ENCODE measurements at regions not wholly inside any gene's neighbourhood (a gene's known extent, or its start where the extent isn't known, plus 50 kb on each side); places are given as distances from the start of the nearest gene placed in this dataset.

DNA sequence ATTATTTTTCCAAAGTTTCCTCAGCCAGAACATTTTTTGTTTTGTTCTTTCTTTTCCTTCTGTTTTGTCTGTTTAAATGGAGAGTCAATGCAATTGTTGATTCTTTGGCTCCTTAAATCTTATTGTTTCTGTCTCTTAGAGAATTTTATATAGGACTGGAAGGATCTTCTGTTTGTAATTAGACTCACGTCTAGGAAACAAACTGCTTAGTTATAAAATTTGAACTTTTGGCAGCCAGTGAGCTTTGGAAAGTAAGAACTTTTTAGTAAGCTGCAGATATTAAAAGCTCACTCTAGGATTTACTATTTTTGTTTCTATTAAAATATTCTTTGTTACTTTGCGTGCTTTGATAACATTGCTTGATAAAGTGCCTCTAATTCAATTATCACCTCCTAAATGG lies 109.8 kb upstream of the HNRNPU start:
- no peak for DNase-seq (ENCODE audit: low read depth in 2 of 2, low spot score in 1 of 2)

DNA sequence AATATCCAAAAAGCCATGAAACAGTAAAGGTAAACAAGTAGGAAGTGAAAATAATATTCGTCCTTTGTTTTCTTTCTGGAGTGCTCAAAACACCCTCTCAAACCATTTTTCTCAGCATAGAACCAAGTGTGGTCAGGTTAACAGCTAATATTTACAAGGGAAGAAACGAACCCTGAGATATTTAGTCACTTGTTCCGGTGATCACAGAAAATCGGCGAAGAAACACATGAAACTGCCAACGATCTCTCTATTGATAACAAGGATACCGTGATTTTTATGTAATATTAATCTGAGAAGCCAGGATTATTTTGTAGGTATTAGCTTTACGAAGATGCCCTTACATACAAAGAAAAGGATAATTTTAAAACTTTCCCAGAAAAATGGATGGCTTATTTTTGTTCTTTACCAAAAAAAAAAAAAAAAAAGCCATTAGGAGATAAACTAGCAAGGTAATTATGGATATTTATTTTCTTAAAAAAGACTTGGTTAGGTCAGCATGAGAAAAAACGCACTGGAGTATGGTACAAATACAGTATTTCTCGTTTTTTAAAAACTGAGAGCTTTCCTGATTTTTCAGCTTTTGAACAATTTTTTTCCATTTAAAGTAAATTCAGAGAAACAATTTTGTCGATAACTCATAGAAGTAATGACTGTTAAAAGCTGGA lies 107.3 kb upstream of the HNRNPU start:
- DNase-seq (ENCODE audit: low read depth in 2 of 2, low spot score in 1 of 2): no peak

DNA sequence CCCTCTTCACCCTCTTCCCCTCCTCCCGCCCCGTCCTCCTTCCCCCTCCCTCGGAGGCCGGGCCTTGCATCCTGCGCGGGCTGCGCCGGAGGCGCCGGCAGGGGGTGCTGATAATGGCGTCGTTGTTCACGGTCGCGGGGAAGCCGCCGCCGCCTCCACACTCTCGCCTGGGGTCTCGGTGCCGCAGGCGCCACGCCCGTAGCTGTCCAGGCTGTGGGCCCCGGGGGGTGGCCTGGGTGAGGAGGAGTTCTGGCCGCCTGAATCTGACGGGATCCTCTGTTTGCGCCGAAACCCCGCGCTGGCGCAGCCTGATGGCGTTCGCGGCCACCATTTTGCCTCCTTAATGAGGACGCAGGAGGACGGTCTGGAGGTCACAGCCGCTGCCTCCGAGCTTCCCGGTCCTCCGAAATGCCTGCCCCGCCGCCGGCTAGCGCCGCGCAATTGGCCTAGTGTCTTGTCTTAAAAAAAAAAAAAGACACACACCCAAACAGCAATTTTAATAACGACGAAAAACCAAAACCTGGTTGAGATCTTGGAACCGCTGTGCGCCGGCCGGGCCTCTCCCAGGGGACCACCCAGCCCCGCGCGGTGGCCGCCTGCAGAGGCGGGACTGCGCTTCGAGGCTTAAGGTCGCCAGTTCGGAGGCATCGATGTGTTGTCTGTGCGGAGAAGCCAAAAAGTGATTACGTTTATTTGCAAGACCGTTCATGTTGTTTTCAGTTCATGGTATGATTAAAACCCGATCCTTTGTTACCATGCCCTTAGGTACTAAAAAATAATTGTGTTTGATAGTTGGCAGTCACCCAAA lies 106.6 kb upstream of the HNRNPU start:
- peak; percentile 83 to 85 for DNase-seq (ENCODE audit: low read depth in 2 of 2, low spot score in 1 of 2)

DNA sequence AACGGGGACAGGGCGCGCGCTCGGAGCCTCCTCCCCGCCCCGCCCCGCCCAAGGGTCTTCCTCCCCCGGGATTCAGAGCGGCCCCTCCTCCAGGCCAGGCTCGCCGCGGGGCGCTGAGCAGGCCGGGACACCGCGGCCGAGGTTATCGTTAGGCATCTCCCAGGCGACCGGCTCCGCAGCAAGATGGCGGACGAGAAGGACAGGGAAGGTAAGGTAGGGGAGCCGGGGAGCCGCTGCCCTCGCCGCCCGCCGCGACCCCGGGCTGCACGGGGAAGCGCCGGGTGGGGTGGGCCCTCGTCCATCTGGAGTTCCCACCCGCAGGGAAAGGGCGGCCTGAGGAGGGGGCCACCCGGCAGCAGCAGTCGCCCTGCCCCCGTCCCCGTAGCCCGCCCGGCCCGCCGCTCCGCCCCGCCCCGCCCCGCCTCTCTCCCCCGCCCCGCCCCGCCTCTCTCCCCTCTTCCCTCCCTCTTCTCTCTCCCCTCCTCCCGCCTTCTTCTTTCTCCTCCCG lies 105.9 kb upstream of the HNRNPU start:
- peak in 1 of 2 donors; percentile 48 for DNase-seq (ENCODE audit: low read depth in 2 of 2, low spot score in 1 of 2)

DNA sequence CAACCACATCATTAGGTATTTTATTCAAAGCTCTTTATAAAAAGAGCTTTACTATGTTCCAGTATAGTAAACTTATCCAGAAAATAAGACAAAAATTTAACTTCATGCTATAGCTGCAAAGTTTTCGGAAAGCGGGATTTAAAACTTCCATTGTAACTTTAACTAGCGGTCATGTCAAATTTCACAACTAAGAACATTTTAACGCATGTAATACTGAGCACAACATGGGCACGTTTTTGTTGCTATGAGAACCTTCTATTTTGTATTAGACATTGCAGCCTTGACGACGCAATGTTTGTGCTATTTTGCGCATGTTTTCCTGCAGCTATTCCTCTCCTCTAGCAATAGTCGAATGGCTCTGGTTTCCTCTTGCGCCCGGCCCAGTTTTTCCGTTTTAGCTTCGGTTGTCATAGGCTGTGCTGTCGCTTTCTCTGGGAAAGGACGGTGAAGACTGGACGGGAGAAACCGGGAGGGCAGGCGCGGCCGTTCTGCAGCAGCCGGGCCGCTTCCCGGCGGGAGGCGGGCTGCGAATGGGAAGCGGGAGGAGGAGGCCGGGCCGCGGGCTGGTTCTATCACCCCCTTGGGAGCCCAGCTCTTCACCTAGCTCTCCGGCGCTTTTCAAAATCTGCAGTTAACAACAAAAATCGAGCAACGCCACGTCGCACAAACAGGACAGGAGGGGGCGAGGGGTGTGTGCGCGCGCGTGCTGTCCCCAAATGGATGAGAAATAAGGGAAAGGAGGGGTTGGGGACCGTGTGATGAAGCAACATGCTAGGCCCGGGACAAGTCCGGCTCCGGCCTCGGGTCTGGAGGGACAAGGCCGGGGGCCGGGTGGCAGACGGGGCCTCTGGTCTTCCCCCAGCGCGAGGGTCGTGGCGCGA lies 105.3 kb upstream of the HNRNPU start:
- DNase-seq (ENCODE audit: low read depth in 2 of 2, low spot score in 1 of 2): peak; percentile 23 to 40

DNA sequence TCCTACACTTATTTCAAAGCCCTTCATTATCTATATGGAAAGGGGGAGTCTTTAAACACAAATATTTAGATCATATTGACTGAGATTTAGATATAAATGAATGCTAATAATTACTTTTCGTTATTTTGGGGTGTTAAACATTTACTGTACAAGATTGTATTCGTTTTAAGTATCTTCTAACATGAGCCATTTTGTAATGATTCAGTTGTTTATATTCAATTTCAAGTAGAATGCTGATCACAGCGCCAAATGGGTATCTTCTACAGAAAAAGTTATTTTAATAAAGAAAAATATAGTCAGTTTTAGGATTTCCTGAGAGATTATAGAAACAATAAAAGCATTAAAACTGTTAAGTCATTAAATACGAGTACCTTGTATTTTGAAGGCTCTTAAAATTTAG lies 104.5 kb upstream of the HNRNPU start:
- DNase-seq (ENCODE audit: low read depth in 2 of 2, low spot score in 1 of 2): no peak

DNA sequence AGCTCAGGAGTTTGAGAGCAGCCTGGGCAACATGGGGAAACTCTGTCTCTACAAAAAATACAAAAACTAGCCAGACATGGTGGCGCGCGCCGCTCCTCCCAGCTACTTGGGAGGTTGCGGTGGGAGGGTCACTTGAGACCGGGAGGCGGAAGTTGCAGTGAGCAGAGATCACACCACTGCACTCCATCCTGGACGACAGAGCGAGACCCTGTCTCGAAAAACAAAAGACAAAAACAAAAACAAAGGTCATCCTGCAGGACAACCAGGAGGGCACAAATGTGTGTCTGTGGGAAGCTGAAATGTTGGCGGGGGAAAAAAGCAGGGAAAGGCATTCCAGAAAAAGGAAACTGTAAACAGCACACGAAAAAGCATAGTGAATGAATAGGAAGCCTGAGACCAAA lies 104.1 kb upstream of the HNRNPU start:
- no peak for DNase-seq (ENCODE audit: low read depth in 2 of 2, low spot score in 1 of 2)

DNA sequence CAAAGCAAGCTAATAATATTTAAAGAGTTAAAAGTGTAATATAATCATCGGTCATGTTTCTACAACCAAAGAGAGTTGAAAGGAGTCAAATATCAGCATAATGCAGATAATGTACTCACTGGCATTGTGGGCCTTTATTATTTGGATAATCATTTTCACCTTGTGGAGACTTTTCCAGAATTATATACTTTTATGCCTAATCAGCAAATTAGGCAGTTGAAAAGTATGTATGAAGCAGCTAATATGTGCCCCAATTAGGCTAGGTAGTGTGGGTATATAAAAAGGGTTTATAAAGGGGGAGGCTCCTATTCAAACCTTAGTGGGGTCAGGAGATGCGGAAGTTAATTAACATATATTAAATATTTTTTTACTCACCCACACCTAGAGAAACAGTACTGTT lies 102.8 kb upstream of the HNRNPU start:
- DNase-seq (ENCODE audit: low read depth in 2 of 2, low spot score in 1 of 2): no peak

DNA sequence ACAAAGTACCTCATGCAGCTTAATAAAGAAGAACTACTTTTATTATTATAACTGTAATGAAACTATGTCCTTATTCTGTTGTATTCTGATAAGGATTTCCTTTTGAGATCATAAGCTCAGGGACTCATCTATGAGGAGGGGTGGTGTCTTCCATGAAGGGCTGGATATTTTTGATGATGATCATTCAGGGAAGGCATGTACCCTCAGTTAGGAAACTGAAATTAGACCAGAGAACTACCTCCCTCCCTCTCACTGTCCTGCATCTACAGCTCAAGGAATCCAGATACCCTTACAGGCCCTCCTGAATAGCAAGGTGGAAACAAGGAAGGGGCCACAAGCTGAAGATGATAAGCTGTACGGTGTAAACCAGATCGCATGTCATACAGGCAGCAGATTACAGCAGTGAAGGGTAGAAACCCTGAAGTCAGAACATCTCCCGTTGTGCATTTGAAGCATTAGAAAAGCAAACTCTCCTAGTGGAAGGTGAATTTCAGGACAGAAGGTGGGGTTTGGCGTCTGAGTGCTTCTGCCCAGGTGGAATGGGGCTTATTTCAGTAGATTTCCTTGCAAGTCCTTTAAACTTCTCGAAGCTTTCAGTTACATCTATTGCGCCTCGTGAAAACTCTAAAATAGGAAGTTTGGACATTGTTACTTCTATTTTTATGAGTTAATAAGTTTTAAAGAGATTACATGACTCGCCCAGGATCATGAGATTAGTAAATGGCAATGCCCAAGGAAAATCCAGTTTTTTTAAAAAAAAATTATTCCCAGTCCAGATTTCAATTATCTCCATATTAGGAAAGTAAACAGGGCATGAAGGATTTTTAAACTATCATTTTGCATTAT lies 101.1 kb upstream of the HNRNPU start:
- no peak for DNase-seq (ENCODE audit: low read depth in 2 of 2, low spot score in 1 of 2)

DNA sequence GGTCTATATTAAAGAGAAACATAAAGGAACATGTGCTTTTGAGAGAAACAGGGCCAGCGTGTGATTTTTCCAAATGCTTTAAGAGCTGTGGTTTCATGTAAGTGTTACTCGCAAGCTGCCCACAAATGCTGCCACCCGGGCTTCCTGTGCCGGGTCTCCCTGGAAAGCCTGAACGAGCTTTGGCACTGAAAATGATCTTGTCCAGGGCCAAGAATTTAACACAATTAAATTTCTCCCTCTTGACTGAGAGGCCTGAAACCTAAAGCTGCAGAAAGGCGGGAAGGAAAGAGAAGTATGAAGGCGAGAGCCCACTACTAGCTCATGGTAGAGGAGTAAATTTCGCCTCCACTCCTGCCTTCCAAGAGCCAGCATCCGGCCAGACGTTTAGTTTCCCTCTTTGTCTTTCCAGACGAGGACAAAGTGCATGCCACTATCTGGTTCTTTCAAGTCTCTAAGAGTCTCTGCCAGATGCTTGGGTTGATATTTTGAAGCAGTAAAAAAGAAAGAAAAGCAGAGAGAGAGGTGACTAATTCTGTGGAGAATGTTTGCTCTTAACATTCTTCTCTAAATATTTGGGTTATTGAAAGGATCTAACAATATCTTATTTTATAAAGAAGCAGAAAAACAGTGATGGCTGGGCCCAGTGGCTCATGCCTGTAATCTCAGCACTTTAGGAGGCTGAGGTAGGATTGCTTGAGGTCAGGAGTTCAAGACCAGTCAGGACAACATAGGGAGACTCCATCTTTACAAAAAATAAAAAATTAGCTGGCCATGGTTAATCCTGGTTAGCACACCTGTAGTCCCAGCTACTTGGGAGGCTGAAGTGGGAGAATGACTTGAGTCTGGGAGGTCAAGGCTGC lies 100.0 kb upstream of the HNRNPU start:
- DNase-seq (ENCODE audit: low read depth in 2 of 2, low spot score in 1 of 2): no peak

DNA sequence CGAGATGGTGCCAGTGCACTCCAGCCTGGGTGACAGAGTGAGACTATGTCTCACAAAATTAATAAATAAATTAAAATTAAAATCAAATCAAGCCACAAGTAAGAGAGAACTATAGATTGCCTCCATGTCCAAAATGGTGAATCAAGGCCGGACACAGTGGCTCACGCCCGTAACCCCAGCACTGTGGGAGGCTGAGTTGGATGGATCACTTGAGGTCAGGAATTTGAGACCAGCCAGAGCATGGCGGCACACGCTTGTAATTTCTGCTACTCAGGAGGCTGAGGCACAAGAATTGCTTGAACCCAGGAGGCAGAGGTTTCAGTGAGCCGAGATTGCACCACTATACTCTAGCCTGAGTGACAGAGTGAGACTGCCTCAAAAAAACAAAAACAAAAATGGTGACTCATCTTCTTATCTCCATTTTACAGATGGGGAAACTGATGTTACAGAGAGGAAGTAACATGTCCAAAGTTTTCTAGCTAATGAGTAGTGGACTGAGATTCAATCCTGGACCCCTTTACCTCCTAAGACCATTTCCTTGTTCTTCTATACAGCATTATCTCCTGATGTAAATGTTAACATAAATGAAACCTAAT lies 99.0 kb upstream of the HNRNPU start:
- no peak for DNase-seq (ENCODE audit: low read depth in 2 of 2, low spot score in 1 of 2)

DNA sequence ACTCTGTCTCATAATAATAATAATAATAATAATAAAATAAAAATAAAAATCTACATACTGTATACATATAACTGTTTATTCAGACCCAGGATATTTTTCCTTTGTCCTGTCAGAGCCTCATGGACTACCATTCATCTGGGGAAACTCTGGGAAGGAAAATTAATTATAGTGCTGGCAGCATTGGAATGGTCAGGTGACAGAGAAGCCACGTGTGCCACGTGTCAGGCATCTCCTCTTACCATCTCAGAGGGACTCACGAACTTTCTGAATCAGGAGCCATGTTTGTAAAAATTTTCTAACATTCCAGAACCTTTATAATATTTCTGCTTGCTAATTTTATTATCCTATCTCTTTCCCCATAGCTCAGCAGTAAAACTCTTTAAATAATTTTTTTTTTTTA lies 97.8 kb upstream of the HNRNPU start:
- no peak for DNase-seq (ENCODE audit: low read depth in 2 of 2, low spot score in 1 of 2)

DNA sequence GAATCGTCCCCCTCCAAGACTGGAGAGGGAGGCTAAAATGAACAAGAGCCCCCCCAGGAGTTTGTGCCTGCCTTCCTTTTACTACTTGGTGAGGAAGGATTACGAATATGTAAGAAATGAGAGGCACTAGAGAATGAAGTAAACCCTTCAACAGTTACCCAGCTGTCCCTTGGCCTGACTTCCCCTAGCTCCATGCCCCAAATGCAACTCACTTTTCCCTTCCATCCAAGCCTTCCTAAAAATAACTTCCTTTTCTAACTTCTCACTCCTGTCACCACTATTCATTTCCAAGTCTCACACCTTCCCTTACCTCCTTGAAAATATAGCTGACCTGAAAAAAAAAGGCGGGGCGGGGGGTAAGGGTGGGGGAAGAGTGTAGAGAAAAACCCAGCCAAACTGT lies 96.6 kb upstream of the HNRNPU start:
- no peak for DNase-seq (ENCODE audit: low read depth in 2 of 2, low spot score in 1 of 2)

DNA sequence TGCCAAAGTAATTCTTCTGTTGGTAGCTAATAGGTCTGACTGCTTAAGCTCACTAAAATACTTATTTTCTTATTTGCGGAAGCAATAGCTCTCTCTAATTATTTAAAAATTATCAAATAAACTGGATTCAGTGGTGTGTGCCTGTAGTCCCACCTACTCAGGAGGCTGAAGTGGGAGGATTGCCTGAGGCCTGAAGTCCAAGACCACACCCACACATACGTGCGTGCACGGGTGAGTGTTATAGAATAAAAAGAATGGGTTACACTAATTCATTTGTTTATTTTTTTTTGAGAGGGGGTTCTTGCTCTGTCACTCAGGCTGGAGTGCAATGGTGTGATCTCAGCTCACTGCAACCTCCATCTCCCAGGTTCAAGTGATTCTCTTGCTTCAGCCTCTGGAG lies 94.2 kb upstream of the HNRNPU start:
- no peak for DNase-seq (ENCODE audit: low read depth in 2 of 2, low spot score in 1 of 2)

DNA sequence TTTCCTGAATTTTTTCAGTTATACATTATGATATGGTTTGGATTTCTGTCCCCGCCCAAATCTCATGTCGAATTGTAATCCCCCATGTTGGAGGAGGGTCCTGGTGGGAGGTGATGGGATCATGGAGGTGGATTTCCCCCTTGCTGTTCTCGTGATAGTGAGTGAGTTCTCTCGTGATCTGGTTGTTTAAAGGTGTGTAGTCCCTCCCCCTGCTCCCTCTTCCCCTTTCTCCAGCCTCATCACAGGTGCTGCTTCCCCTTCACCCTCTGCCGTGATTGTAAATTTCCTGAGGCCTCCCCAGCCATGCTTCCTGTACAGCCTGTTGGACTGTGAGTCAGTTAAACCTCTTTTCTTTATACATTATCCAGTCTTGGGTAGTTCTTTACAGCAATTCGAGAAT lies 93.2 kb upstream of the HNRNPU start:
- DNase-seq (ENCODE audit: low read depth in 2 of 2, low spot score in 1 of 2): no peak

DNA sequence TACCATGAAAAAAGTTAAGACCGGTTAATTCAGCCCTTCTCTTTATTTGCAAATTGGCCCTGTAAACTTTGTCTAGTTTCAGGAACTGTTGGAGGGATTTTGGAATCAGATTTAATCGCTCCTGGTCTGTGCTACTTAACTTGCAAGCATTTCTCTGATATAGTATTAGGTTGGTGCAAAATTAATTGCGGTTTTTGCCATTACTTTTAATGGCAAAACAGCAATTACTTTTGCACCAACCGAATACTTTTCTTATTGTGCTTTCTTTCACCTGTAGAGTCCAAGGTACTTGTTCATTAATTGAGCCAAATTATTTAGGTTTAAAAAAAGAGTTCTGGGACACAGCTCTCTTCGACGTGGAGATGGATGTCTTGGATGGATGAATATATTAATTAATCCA lies 92.8 kb upstream of the HNRNPU start:
- DNase-seq (ENCODE audit: low read depth in 2 of 2, low spot score in 1 of 2): no peak

DNA sequence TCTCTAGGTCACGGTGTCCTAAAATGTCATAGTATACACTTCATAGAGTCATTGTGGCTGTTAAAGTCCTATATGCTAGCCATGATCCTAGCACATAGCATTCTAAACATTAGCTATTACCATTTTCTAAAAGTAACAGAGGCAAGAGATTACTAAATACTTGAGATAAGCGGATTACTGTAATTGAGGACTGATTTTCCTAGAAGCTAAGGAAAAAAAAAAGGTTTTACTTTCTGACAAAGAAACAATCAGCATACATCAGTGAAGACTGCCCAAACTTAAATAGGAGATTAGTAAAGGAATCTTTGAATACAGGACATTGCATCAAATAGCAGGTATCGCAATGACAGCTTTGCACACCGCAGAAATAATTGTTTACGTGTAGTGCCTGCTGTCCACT lies 91.3 kb upstream of the HNRNPU start:
- DNase-seq (ENCODE audit: low read depth in 2 of 2, low spot score in 1 of 2): no peak

DNA sequence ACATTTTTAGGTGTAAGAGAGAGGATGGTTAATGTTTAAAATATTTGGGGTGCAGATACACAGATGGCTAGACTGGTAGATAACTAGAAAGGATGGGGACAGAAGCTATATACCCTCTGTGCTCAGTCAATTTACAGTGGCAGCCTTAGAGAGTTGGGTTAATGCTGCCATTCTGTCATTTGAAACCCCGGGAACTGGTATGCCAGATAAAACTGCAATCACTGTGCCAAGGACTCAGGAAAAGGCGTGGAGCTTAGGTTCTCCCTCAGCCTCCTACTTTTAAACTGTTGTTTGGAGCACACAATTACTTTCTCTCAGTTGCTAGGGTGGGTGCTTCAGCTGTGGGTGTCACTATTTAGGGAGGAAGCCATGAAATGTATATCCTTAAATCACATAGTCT lies 90.0 kb upstream of the HNRNPU start:
- DNase-seq (ENCODE audit: low read depth in 2 of 2, low spot score in 1 of 2): no peak

DNA sequence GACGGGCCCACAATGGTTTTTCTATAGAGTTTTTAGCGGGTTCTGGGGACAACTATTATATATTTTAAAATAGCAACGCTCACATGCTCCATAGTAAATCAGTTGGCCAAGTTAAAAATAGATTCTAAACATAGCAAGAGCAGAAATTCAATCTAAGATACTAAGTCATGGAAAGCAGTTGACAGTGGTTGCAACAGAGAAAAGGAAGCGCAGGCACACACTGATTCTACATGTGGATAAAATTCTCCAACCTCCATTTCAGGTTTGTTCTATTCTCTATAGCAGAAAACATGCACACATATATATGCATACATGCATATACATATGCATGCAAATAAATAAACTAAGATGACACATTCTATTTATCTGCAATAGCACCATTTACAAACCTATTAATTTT lies 89.6 kb upstream of the HNRNPU start:
- DNase-seq (ENCODE audit: low read depth in 2 of 2, low spot score in 1 of 2): no peak
